ENCODE measurements at regions not wholly inside any gene's neighbourhood (a gene's known extent, or its start where the extent isn't known, plus 50 kb on each side); places are given as distances from the start of the nearest gene placed in this dataset.

DNA sequence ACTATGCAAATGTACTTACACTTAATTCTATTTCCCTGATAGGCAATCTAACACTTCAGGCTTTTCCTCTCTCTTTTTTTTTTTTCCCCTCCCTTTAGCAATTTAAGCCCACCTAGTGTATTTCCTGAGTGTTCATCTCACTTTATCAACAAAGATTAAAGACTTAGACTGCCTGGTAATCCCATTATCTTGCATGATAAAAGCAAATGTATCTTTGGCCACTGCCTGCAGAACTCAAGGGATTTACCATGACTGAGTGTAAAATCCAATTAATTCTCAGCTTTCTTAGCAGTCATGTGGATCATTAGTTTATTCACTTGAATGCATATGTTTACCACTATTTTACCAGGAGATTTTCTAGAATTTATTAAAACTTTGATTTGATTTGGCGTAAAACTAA, 1102.2 kb upstream of the GYPC start (continued):
- no peak for TF ChIP-seq MED1 (CRISPR knock-in tag; IDR thresholded peaks at IDR 0.05)
- TF ChIP-seq REL (CRISPR knock-in tag; conservative IDR thresholded peaks at IDR 0.05): no peak
- TF ChIP-seq ZNF547 (CRISPR knock-in tag; IDR thresholded peaks at IDR 0.05): no peak

DNA sequence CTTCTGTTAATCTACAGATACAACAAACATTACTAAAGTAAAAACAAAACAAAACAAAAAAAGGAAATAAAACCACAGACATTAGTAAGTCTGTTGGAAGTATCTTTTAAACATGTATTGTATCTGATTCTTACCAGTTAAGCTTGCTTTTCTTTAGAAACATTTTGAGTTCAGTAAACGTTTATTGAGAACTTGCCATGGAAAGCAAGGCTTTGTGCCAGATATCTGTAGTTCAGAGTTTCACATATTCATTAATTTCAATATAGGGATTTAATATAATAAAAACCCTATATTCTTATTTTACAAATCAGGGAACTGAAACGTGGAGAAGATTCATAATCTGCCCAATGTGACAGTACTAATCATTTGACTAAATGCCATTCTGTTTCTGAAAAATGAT, 1101.0 kb upstream of the GYPC start:
- in situ Hi-C loops (cut with HindIII; ENCODE audit: extremely low pct_ligation_motif_present, low pct_unique_long_range_greater_than_20kb): no loop called here
- no peak overlapping the region for H3K4me3 ChIP-seq (replicated peaks in 1 of 3; ENCODE audit: insufficient read depth in 1 of 3, low read depth in 2 of 3, low read length in 3 of 3)
- H2AFZ ChIP-seq (ENCODE audit: low read length): no peak overlapping the region
- ChIA-PET CTCF (ENCODE audit: low intra/inter-chr PET ratio, low total read pairs) (no interaction called here), POLR2A (no interaction called here)
- no peaks in the 10 kb centered on the region for H3K36me3 ChIP-seq (replicated peaks in 1 of 2; ENCODE audit: control insufficient read depth in 1 of 2, insufficient read depth in 2 of 2, low read length in 2 of 2)
- no peak overlapping the region for H3K4me2 ChIP-seq (ENCODE audit: low read depth, low read length)
- H3K9me3 ChIP-seq (ENCODE audit: low read length): peaks cover 91% of the 10 kb centered on the region
- 0% methylated on average over 2 of the region's 2 CpGs for WGBS (ENCODE audit: low lambda C conversion rate)
- H3K9ac ChIP-seq (ENCODE audit: insufficient read depth, low read depth, low read length): no peak overlapping the region
- no TSS peak for BruUV-seq (replicated peaks)
- no peak for FAIRE-seq
- no peaks in the 10 kb centered on the region for H3K27me3 ChIP-seq (ENCODE audit: control insufficient read depth in 1 of 2, insufficient read depth in 2 of 2, low read length in 2 of 2)
- no peak for ATAC-seq
- intact Hi-C loops (cut with micrococcal nuclease; ENCODE audit: unreplicated experiment): no loop called here
- no peaks in the 10 kb centered on the region for H3K79me2 ChIP-seq (ENCODE audit: insufficient read depth, low read length)
- no peak for DNase-seq (ENCODE audit: low spot score)
- no peaks in the 10 kb centered on the region for H3K4me1 ChIP-seq (ENCODE audit: insufficient read depth, low read length)
- TF ChIP-seq JUND (CRISPR knock-in tag; IDR thresholded peaks at IDR 0.05): no peak
- no peak for TF ChIP-seq ZBTB38 (CRISPR knock-in tag; IDR thresholded peaks at IDR 0.05)
- TF ChIP-seq, protein P1, sequence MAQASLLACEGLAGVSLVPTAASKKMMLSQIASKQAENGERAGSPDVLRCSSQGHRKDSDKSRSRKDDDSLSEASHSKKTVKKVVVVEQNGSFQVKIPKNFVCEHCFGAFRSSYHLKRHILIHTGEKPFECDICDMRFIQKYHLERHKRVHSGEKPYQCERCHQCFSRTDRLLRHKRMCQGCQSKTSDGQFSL (CRISPR knock-in tag; IDR thresholded peaks at IDR 0.05): no peak
- TF ChIP-seq TSC22D2 (CRISPR knock-in tag; IDR thresholded peaks at IDR 0.05; ENCODE audit: borderline replicate concordance): no peak
- TF ChIP-seq ATF1 (CRISPR knock-in tag; IDR thresholded peaks at IDR 0.05): no peak
- no peak for TF ChIP-seq ZNF549 (CRISPR knock-in tag; IDR thresholded peaks at IDR 0.05)
- TF ChIP-seq NRL (CRISPR knock-in tag; IDR thresholded peaks at IDR 0.05; ENCODE audit: borderline replicate concordance): no peak
- no peak for TF ChIP-seq ZKSCAN5 (CRISPR knock-in tag; IDR thresholded peaks at IDR 0.05)
- H3K27ac ChIP-seq (ENCODE audit: extremely low read length, insufficient read depth, low read length): no peak overlapping the region
- H4K20me1 ChIP-seq (ENCODE audit: insufficient read depth, low read length): no peaks in the 10 kb centered on the region

All from HepG2 (cell line).